MCF 10A (cell line): ENCODE measurements at regions not wholly inside any gene's neighbourhood (a gene's known extent, or its start where the extent isn't known, plus 50 kb on each side); places are given as distances from the start of the nearest gene placed in this dataset.

ENCODE experiments used
- BruUV-seq: library from RNA; stranded (reverse); fragments of 400-500 nt; replicated peaks from 2 replicates; lab custom pipeline; 2021; lab: Mats Ljungman, UMichigan
- CTCF ChIA-PET: fragments of 300-600 bp; sonication (Branson Sonifier 250); formaldehyde crosslinking; extraction: SDS; loops from one replicate; lab custom pipeline; 2021; ENCODE audit warnings: antibody characterized with exemption, inconsistent platforms; lab: Yijun Ruan, JAX
- POLR2A ChIA-PET: fragments of 300-600, 350-650 bp; sonication (Branson Sonifier 250); formaldehyde crosslinking; extraction: SDS; loops from one replicate; lab custom pipeline; 2020; ENCODE audit warnings: antibody characterized with exemption, inconsistent platforms; lab: Yijun Ruan, JAX
- DNase-seq: peaks from one replicate; pipeline ENCODE4 v3.0.0-alpha.2; 2018; ENCODE audit not compliant: unreplicated experiment
- H3K27ac Mint-ChIP-seq: one replicate; pipeline ENCODE4 v1.8.0; 2022; ENCODE audit warnings: mild to moderate bottlenecking, low read depth, mixed read lengths; ENCODE audit not compliant: unreplicated experiment
- H3K27me3 Mint-ChIP-seq: one replicate; pipeline ENCODE4 v1.8.0; 2022; ENCODE audit warnings: mixed read lengths; ENCODE audit not compliant: insufficient read depth, unreplicated experiment
- H3K36me3 Mint-ChIP-seq: one replicate; pipeline ENCODE4 v1.8.0; 2022; ENCODE audit warnings: mild to moderate bottlenecking, moderate library complexity, mixed read lengths; ENCODE audit not compliant: insufficient read depth, unreplicated experiment
- H3K4me1 Mint-ChIP-seq: one replicate; pipeline ENCODE4 v1.8.0; 2022; ENCODE audit warnings: mixed read lengths; ENCODE audit not compliant: insufficient read depth, unreplicated experiment
- H3K4me3 Mint-ChIP-seq: one replicate; pipeline ENCODE4 v1.8.0; 2022; ENCODE audit warnings: mild to moderate bottlenecking, moderate library complexity, mixed read lengths; ENCODE audit not compliant: unreplicated experiment
- H3K9me3 Mint-ChIP-seq: one replicate; pipeline ENCODE4 v1.8.0; 2022; ENCODE audit warnings: mixed read lengths; ENCODE audit not compliant: unreplicated experiment
- intact Hi-C: fragments of 100-400 bp; cut with micrococcal nuclease; formaldehyde crosslinking; loops from 2 replicates; pipeline ENCODE4 v1.14.1; 2022
- TF ChIP-seq, protein P1 (sequence below): fragments of 200-600 bp; IDR thresholded peaks from one replicate; pipeline ENCODE4 v1.8.0; 2022; ENCODE audit warnings: antibody characterized with exemption, mild to moderate bottlenecking; ENCODE audit not compliant: unreplicated experiment

DNA sequence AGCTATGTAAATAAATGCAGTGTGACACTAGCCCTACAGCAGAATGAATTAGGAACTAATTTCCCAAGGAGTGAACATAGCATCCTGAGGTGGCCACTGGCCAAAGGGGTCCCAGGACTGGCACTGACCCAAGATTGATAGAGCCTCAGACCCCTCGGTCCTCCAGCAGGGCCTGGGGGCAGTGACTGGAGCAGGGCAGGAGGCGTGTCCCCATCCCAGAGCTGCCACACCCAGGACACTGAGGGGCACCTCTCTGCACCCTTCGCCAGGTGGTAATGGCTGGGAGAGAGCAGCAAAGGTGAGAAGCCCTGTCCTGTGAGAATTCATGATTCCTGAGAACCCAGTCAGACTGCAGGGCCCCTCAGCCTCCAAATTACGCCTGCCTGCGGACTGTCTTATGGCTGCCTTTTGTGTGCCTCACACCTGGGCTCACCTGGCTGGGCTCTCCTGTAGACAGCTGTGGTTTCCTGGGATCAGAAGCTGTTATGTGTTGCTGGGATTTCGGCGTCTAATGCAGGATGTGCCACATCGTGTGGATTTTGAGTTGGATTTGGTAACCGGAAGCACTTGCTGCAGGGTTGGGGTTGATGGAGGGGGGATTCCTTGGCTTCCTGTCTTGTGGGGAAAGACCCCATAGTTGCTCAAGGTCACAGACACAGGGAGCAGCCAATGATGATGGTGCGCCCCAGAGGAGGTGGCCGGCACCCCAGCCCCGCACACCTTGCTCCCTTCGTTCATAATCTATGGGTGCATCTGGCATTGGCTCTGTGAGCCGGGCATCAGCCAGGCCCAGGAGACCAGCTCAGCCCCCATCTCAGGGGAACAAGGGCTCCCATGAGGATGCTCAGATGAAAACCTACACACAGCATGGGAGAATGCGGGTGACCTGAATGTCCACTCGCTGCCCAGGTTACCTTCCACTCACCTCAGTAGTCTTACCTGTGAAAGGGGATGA lies 582.9 kb downstream of the BRD1 start:
- H3K36me3 Mint-ChIP-seq: no peaks in the 10 kb centered on the region
- no peak overlapping the region for H3K27ac Mint-ChIP-seq
- H3K4me1 Mint-ChIP-seq: no peaks in the 10 kb centered on the region
- intact Hi-C loops: no loop called here
- ChIA-PET POLR2A (no interaction called here), CTCF (interaction anchor here (0.5 kb wide), 1 partner anchor 9 kb away, joined by 3 read pairs; no protein-coding TSS in a partner anchor)
- H3K9me3 Mint-ChIP-seq: peaks cover 28% of the 10 kb centered on the region
- no TSS peak for BruUV-seq
- no peak for DNase-seq
- H3K27me3 Mint-ChIP-seq: no peaks in the 10 kb centered on the region
- TF ChIP-seq, protein P1, sequence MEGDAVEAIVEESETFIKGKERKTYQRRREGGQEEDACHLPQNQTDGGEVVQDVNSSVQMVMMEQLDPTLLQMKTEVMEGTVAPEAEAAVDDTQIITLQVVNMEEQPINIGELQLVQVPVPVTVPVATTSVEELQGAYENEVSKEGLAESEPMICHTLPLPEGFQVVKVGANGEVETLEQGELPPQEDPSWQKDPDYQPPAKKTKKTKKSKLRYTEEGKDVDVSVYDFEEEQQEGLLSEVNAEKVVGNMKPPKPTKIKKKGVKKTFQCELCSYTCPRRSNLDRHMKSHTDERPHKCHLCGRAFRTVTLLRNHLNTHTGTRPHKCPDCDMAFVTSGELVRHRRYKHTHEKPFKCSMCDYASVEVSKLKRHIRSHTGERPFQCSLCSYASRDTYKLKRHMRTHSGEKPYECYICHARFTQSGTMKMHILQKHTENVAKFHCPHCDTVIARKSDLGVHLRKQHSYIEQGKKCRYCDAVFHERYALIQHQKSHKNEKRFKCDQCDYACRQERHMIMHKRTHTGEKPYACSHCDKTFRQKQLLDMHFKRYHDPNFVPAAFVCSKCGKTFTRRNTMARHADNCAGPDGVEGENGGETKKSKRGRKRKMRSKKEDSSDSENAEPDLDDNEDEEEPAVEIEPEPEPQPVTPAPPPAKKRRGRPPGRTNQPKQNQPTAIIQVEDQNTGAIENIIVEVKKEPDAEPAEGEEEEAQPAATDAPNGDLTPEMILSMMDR: no peak
- H3K4me3 Mint-ChIP-seq: no peak overlapping the region

DNA sequence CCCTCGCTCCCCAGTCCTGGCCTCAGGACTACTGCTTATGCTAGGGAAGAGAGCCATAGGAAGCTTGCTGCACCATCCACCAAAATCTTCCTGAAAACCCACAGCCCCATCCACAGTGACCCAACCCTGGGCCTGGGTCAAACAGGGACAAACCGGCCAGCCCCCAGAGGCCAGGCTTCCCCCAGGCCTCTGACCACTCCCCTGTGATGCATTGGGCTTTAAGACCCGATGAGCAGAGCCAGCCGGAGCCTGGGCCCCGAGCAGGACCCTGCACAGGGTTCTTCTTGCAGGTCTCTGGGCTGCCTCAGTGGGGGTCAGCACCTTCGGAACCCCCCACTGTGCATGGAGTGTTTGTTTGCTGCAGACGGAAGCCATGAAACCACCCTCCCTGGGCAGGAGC lies 583.7 kb downstream of the BRD1 start:
- Mint-ChIP-seq H3K27me3 (no peaks in the 10 kb centered on the region), H3K4me1 (no peaks in the 10 kb centered on the region), H3K4me3 (no peak overlapping the region), H3K36me3 (no peaks in the 10 kb centered on the region), H3K27ac (no peak overlapping the region), H3K9me3 (peaks cover 20% of the 10 kb centered on the region)
- BruUV-seq: no TSS peak
- no peak for DNase-seq
- ChIA-PET CTCF (no interaction called here), POLR2A (no interaction called here)
- intact Hi-C loops: no loop called here
- TF ChIP-seq, protein P1: no peak

DNA sequence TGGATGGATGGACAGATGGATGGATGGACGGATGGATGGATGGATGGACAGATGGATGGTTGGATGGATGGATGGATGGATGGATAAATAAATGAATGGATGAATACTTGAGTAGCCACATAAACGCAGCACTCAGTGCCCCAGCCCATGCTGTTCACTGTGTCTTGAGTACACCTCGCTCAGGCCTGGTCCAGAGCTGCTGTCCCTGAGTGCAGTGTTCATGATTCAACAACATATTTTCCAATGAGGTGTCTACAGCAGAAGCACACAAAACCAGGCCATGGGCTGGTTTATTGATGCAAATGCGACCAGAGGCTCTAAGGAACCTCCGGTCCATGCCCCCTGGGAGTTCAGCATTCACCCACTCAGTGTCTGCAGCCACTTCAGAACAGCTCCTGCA lies 584.3 kb downstream of the BRD1 start:
- intact Hi-C loops: no loop called here
- no peaks in the 10 kb centered on the region for H3K4me1 Mint-ChIP-seq

DNA sequence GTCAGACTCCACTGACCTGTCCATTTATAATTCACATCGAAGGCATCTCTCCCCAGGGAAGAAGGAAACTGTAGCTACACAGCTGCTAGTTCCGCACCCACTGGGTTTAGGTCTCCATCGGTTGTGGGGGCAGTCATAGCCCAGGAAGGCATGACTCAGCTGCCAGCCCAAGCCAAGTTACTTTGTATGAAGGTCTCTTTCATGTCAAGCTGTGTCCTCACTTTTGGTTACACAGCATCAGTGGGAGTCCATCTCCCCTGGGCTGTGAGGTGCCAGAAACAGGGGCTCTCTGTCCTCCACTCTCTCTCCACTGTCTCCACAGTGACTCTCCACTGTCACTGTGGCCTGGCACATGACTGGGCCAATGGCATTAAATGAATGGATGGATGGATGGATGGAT lies 585.2 kb downstream of the BRD1 start:
- BruUV-seq: no TSS peak
- peaks cover 12% of the 10 kb centered on the region for H3K9me3 Mint-ChIP-seq
- CTCF ChIA-PET: no interaction called here
- H3K27ac Mint-ChIP-seq: no peak overlapping the region
- intact Hi-C loops: no loop called here
- H3K36me3 Mint-ChIP-seq: no peaks in the 10 kb centered on the region
- H3K27me3 Mint-ChIP-seq: no peaks in the 10 kb centered on the region
- DNase-seq: no peak
- no peak overlapping the region for H3K4me3 Mint-ChIP-seq
- POLR2A ChIA-PET: no interaction called here
- TF ChIP-seq, protein P1: no peak
- H3K4me1 Mint-ChIP-seq: no peaks in the 10 kb centered on the region

More for the DNA sequence above, 584.3 kb downstream of the BRD1 start:
- CTCF ChIA-PET: no interaction called here
- DNase-seq: no peak
- Mint-ChIP-seq H3K36me3 (no peaks in the 10 kb centered on the region), H3K4me3 (no peak overlapping the region), H3K27me3 (no peaks in the 10 kb centered on the region), H3K27ac (no peak overlapping the region), H3K9me3 (peaks cover 14% of the 10 kb centered on the region)
- TF ChIP-seq, protein P1: no peak
- no TSS peak for BruUV-seq
- POLR2A ChIA-PET: no interaction called here
